HEK293 (cell line): ENCODE measurements at regions not wholly inside any gene's neighbourhood (a gene's known extent, or its start where the extent isn't known, plus 50 kb on each side); places are given as distances from the start of the nearest gene placed in this dataset.

ENCODE experiments used
- ZNF146 ChIP-seq: fragments of 450-650 bp; formaldehyde crosslinking; IDR thresholded peaks from 2 replicates; pipeline ENCODE4 v1.5.1; 2016; ENCODE audit warnings: missing biosample characterization, missing genetic modification characterization
- ZNF394 ChIP-seq: fragments of 450-650 bp; formaldehyde crosslinking; IDR thresholded peaks from 2 replicates; pipeline ENCODE4 v1.5.1; 2016; ENCODE audit warnings: missing biosample characterization, missing genetic modification characterization, mild to moderate bottlenecking, moderate library complexity, borderline replicate concordance
- ZNF747 ChIP-seq: fragments of 450-650 bp; formaldehyde crosslinking; IDR thresholded peaks from 2 replicates; pipeline ENCODE4 v1.5.1; 2016; ENCODE audit warnings: missing biosample characterization, missing genetic modification characterization
- ZNF768 ChIP-seq: fragments of 450-650 bp; formaldehyde crosslinking; IDR thresholded peaks from 2 replicates; pipeline ENCODE4 v1.5.1; 2018; ENCODE audit warnings: missing biosample characterization, mild to moderate bottlenecking, missing genetic modification characterization
- TF ChIP-seq, protein P1 (sequence below): fragments of 450-650 bp; formaldehyde crosslinking; IDR thresholded peaks from 2 replicates; pipeline ENCODE4 v1.5.1; 2016; ENCODE audit warnings: missing biosample characterization, missing genetic modification characterization
- TF ChIP-seq, protein P2 (sequence below): fragments of 450-650 bp; formaldehyde crosslinking; IDR thresholded peaks from 2 replicates; pipeline ENCODE4 v1.5.1; 2016; ENCODE audit warnings: missing biosample characterization, missing genetic modification characterization
- TF ChIP-seq, protein P3 (sequence below): sonication (generic); formaldehyde crosslinking; IDR thresholded peaks from 2 replicates; pipeline ENCODE4 v1.8.1; 2022; ENCODE audit warnings: mild to moderate bottlenecking, moderate library complexity, missing genetic modification reagents
- TF ChIP-seq, protein P4 (sequence below): fragments of 450-650 bp; formaldehyde crosslinking; IDR thresholded peaks from 2 replicates; pipeline ENCODE4 v1.5.1; 2016; ENCODE audit warnings: missing biosample characterization, missing genetic modification characterization, low read depth

DNA sequence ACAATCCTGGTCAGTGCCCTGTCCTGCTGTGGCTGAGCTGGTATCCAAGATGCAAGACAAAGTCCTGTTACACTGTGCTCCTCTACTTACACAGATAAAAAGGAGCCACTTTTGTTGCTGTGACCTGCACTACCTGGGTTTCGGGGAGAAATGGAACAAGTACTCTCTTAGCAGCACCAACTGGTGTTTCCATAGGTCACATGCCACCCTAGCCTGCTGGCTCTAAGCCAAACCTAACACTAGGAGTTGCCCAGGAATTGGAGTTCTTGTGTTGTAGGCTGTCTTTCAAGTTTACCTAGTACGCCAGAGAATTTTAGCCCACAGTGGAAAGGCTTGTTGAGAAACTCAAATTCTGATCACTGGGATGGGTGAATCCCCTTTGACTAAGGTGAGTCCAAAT is 727.4 kb downstream of the FAM133A start:
- no peak for TF ChIP-seq ZNF768 (tag by site-specific recombination)
- TF ChIP-seq, protein P1, sequence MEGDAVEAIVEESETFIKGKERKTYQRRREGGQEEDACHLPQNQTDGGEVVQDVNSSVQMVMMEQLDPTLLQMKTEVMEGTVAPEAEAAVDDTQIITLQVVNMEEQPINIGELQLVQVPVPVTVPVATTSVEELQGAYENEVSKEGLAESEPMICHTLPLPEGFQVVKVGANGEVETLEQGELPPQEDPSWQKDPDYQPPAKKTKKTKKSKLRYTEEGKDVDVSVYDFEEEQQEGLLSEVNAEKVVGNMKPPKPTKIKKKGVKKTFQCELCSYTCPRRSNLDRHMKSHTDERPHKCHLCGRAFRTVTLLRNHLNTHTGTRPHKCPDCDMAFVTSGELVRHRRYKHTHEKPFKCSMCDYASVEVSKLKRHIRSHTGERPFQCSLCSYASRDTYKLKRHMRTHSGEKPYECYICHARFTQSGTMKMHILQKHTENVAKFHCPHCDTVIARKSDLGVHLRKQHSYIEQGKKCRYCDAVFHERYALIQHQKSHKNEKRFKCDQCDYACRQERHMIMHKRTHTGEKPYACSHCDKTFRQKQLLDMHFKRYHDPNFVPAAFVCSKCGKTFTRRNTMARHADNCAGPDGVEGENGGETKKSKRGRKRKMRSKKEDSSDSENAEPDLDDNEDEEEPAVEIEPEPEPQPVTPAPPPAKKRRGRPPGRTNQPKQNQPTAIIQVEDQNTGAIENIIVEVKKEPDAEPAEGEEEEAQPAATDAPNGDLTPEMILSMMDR = no peak
- TF ChIP-seq, protein P2, sequence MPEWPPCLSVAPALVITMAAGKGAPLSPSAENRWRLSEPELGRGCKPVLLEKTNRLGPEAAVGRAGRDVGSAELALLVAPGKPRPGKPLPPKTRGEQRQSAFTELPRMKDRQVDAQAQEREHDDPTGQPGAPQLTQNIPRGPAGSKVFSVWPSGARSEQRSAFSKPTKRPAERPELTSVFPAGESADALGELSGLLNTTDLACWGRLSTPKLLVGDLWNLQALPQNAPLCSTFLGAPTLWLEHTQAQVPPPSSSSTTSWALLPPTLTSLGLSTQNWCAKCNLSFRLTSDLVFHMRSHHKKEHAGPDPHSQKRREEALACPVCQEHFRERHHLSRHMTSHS = no peak
- no peak for TF ChIP-seq ZNF747 (tag by site-specific recombination)
- no peak for TF ChIP-seq ZNF394 (tag by site-specific recombination)
- TF ChIP-seq, protein P3, sequence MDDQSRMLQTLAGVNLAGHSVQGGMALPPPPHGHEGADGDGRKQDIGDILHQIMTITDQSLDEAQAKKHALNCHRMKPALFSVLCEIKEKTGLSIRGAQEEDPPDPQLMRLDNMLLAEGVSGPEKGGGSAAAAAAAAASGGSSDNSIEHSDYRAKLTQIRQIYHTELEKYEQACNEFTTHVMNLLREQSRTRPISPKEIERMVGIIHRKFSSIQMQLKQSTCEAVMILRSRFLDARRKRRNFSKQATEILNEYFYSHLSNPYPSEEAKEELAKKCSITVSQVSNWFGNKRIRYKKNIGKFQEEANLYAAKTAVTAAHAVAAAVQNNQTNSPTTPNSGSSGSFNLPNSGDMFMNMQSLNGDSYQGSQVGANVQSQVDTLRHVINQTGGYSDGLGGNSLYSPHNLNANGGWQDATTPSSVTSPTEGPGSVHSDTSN (CRISPR knock-in tag) = no peak
- TF ChIP-seq ZNF146 = no peak
- TF ChIP-seq, protein P4, sequence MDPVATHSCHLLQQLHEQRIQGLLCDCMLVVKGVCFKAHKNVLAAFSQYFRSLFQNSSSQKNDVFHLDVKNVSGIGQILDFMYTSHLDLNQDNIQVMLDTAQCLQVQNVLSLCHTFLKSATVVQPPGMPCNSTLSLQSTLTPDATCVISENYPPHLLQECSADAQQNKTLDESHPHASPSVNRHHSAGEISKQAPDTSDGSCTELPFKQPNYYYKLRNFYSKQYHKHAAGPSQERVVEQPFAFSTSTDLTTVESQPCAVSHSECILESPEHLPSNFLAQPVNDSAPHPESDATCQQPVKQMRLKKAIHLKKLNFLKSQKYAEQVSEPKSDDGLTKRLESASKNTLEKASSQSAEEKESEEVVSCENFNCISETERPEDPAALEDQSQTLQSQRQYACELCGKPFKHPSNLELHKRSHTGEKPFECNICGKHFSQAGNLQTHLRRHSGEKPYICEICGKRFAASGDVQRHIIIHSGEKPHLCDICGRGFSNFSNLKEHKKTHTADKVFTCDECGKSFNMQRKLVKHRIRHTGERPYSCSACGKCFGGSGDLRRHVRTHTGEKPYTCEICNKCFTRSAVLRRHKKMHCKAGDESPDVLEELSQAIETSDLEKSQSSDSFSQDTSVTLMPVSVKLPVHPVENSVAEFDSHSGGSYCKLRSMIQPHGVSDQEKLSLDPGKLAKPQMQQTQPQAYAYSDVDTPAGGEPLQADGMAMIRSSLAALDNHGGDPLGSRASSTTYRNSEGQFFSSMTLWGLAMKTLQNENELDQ = no peak
